Activated B cell treated with CpG ODN at 0.5 μM for 24 hours (primary cell): ENCODE measurements at regions not wholly inside any gene's neighbourhood (a gene's known extent, or its start where the extent isn't known, plus 50 kb on each side); places are given as distances from the start of the nearest gene placed in this dataset.
"Not testable (repeated sequence)": the region's sequence is repeated elsewhere in the genome, so short reads cannot be mapped to it uniquely, and the experiment has no call there.

Experiments used
- ATAC-seq: fragments of 200-7000 bp; cut with Tn5 transposase; one replicate; pipeline ENCODE4 v1.10.0; 2021; ENCODE audit warnings: low read depth, mild to moderate bottlenecking, moderate library complexity
- CTCF ChIA-PET: fragments of 350-600 bp; sonication (Branson Sonifier 250); formaldehyde crosslinking; loops from one replicate; lab custom pipeline; 2021; ENCODE audit warnings: antibody characterized with exemption; lab: Charles Lee
- POLR2A ChIA-PET: fragments of 350-600 bp; sonication (Branson Sonifier 250); formaldehyde crosslinking; loops from one replicate; lab custom pipeline; 2021; ENCODE audit warnings: antibody characterized with exemption; lab: Charles Lee
- DNase-seq: peaks from one replicate; pipeline ENCODE4 v3.0.0; 2022
- H3K27ac Mint-ChIP-seq: one replicate; pipeline ENCODE4 v1.8.0; 2020; ENCODE audit warnings: mixed read lengths
- H3K27me3 Mint-ChIP-seq: one replicate; pipeline ENCODE4 v1.8.0; 2021; ENCODE audit warnings: mixed read lengths
- H3K36me3 Mint-ChIP-seq: one replicate; pipeline ENCODE4 v1.8.0; 2021; ENCODE audit warnings: low read depth, mixed read lengths
- H3K4me1 Mint-ChIP-seq: one replicate; pipeline ENCODE4 v1.8.0; 2021; ENCODE audit warnings: mixed read lengths
- H3K4me3 Mint-ChIP-seq: one replicate; pipeline ENCODE4 v1.8.0; 2020; ENCODE audit warnings: mild to moderate bottlenecking, mixed read lengths
- H3K9me3 Mint-ChIP-seq: one replicate; pipeline ENCODE4 v1.8.0; 2020; ENCODE audit warnings: mixed read lengths
- CTCF ChIP-seq: fragments of 200-600 bp; IDR thresholded peaks from one replicate; pipeline ENCODE4 v1.8.0; 2022; ENCODE audit warnings: antibody characterized with exemption, mild to moderate bottlenecking
- intact Hi-C: fragments of 100-400 bp; cut with micrococcal nuclease; formaldehyde crosslinking; loops from one replicate; pipeline ENCODE4 v1.15.1; 2024

- ChIA-PET CTCF (no interaction called here), POLR2A (interaction anchor here (0.6 to 0.8 kb wide), 3 partner anchors 15 to 294 kb away, joined by 3 to 7 read pairs (median 3); no protein-coding TSS in a partner anchor)
- no peaks in the 10 kb centered on the region for H3K36me3 Mint-ChIP-seq
- no peak overlapping the region for H3K4me3 Mint-ChIP-seq
- intact Hi-C loops = no loop called here
- no peaks in the 10 kb centered on the region for H3K27me3 Mint-ChIP-seq
- no peak for DNase-seq
- H3K27ac Mint-ChIP-seq = peak overlapping the region; percentile 81
- no peaks in the 10 kb centered on the region for H3K9me3 Mint-ChIP-seq
- ATAC-seq = no peak
- peaks cover 31% of the 10 kb centered on the region for H3K4me1 Mint-ChIP-seq
- no peak for TF ChIP-seq CTCF
These were observed 68.8 kb upstream of the ARID1A start for GRCh38 chr1:26626994-26627393.

- POLR2A ChIA-PET = interaction anchor here (0.7 to 1.3 kb wide), 5 partner anchors 9 to 161 kb away, joined by 3 to 7 read pairs (median 3); no protein-coding TSS in a partner anchor
- peaks cover 40% of the 10 kb centered on the region for H3K4me1 Mint-ChIP-seq
- ATAC-seq (peak; percentile 82), DNase-seq (no peak)
- intact Hi-C loops = no loop called here
- H3K27me3 Mint-ChIP-seq = no peaks in the 10 kb centered on the region
- CTCF ChIA-PET = interaction anchor here (0.9 kb wide), 1 partner anchor 49 kb away, joined by 4 read pairs; no protein-coding TSS in a partner anchor
- TF ChIP-seq CTCF = no peak
- H3K4me3 Mint-ChIP-seq = peak overlapping the region; percentile 44
- no peaks in the 10 kb centered on the region for H3K9me3 Mint-ChIP-seq
- no peaks in the 10 kb centered on the region for H3K36me3 Mint-ChIP-seq
- peak overlapping the region; percentile 81 for H3K27ac Mint-ChIP-seq
These were observed 67.9 kb upstream of the ARID1A start for GRCh38 chr1:26627954-26628353.

- no peak overlapping the region for H3K4me3 Mint-ChIP-seq
- peaks cover 55% of the 10 kb centered on the region for H3K4me1 Mint-ChIP-seq
- TF ChIP-seq CTCF = no peak
- CTCF ChIA-PET = no interaction called here
- intact Hi-C loops = no loop called here
- DNase-seq (no peak), ATAC-seq (no peak)
- H3K27ac Mint-ChIP-seq = peak overlapping the region; percentile 61
- H3K36me3 Mint-ChIP-seq = no peaks in the 10 kb centered on the region
- no peaks in the 10 kb centered on the region for H3K9me3 Mint-ChIP-seq
- no peaks in the 10 kb centered on the region for H3K27me3 Mint-ChIP-seq
- POLR2A ChIA-PET = interaction anchor here (0.5 to 0.7 kb wide), 2 partner anchors 53 to 63 kb away, joined by 3 to 5 read pairs; no protein-coding TSS in a partner anchor
These were observed 65.2 kb upstream of the ARID1A start for GRCh38 chr1:26630634-26631033.

- intact Hi-C loops, H3K9me3 Mint-ChIP-seq, DNase-seq, H3K36me3 Mint-ChIP-seq, CTCF ChIA-PET, H3K27me3 Mint-ChIP-seq, ATAC-seq, H3K27ac Mint-ChIP-seq, POLR2A ChIA-PET, H3K4me3 Mint-ChIP-seq: not testable (repeated sequence)
- peaks cover 40% of the 10 kb centered on the region for H3K4me1 Mint-ChIP-seq
These were observed 60.0 kb upstream of the ARID1A start for GRCh38 chr1:26635800-26636199.

GRCh38 chr1:26645734-26646133 lies 50.1 kb upstream of the ARID1A start:
- intact Hi-C loops = no loop called here
- no peak for TF ChIP-seq CTCF
- POLR2A ChIA-PET = interaction anchor here (0.8 kb wide), 1 partner anchor 14 kb away, joined by 3 read pairs; no protein-coding TSS in a partner anchor
- Mint-ChIP-seq H3K36me3 (no peaks in the 10 kb centered on the region), H3K4me1 (no peaks in the 10 kb centered on the region), H3K4me3 (no peak overlapping the region), H3K9me3 (no peaks in the 10 kb centered on the region), H3K27ac (no peak overlapping the region), H3K27me3 (no peaks in the 10 kb centered on the region)
- ATAC-seq (no peak), DNase-seq (no peak)
- CTCF ChIA-PET = no interaction called here
